ENCODE measurements at regions not wholly inside any gene's neighbourhood (a gene's known extent, or its start where the extent isn't known, plus 50 kb on each side); places are given as distances from the start of the nearest gene placed in this dataset.

- TF ChIP-seq CTCF (IDR thresholded peaks at IDR 0.05 in 8 of 11, conservative IDR thresholded peaks at IDR 0.05 in 3 of 11) (no peak), POLR2AphosphoS5 (IDR thresholded peaks at IDR 0.05) (no peak), POLR2A (IDR thresholded peaks at IDR 0.05) (no peak)
- peaks cover 0 to 6% (median 0%) of the 10 kb centered on the region in 8 donors for H3K9me3 ChIP-seq
- H3K27me3 ChIP-seq (replicated peaks in 1 of 7), result no peaks in the 10 kb centered on the region
- no peak overlapping the region for H3K27ac ChIP-seq
- intact Hi-C loops (cut with DNase I; ENCODE audit: low total_unique reads), result no loop called here
- no peaks in the 10 kb centered on the region for H3K36me3 ChIP-seq
- H3K4me3 ChIP-seq, result no peak overlapping the region
- WGBS, 5 donors, result 85 to 97% (median 94%) methylated on average over 4 of the region's 4 CpGs
- DNase-seq, result no peak
- peaks cover 0 to 5% (median 1%) of the 10 kb centered on the region in 6 donors for H3K4me1 ChIP-seq
These were observed 416.6 kb downstream of the KIF4B start for GRCh38 chr5:155430192-155430591.

GRCh38 chr5:155434267-155434666, 420.7 kb downstream of the KIF4B start:
- no peaks in the 10 kb centered on the region for H3K27me3 ChIP-seq (replicated peaks in 1 of 7)
- intact Hi-C loops (cut with DNase I; ENCODE audit: low total_unique reads), result no loop called here
- H3K27ac ChIP-seq, result peak overlapping the region in 6 of 8 donors; percentile 24 to 68 (median 52)
- H3K4me1 ChIP-seq, result peaks cover 0 to 5% (median 1%) of the 10 kb centered on the region in 6 donors
- no peaks in the 10 kb centered on the region for H3K36me3 ChIP-seq
- no peak for TF ChIP-seq CTCF (IDR thresholded peaks at IDR 0.05 in 8 of 11, conservative IDR thresholded peaks at IDR 0.05 in 3 of 11)
- no peak for TF ChIP-seq POLR2AphosphoS5 (IDR thresholded peaks at IDR 0.05)
- TF ChIP-seq POLR2A (IDR thresholded peaks at IDR 0.05), result no peak
- 3 to 13% (median 9%) methylated on average over 1 of the region's 1 CpG for WGBS, 5 donors
- DNase-seq, result no peak
- no peak overlapping the region for H3K4me3 ChIP-seq
- H3K9me3 ChIP-seq, result peaks cover 0 to 22% (median 0%) of the 10 kb centered on the region in 8 donors

DNA sequence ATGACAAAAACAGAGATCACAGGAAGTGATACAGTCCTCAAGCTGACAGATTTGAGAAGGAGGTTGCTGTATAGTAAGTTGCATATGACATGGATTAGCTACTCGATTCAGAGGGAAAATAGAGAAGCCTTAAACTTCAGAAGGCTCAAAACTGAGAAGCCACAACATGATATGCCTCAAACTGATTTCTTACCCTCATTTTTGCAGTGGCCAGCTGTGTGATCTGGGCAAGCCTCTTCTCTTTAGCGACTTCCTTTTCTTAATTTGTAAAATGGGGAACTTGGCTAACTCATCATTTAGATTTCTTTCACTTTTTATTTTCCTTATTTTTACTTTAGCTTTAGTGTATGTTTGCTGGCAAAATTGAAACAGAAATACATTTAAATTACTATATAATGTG, 421.1 kb downstream of the KIF4B start:
- Histone ChIP-seq H3K9me3 (peaks cover 0 to 22% (median 0%) of the 10 kb centered on the region in 8 donors), H3K27ac (peak overlapping the region in 6 of 8 donors; percentile 24 to 68 (median 52)), H3K36me3 (no peaks in the 10 kb centered on the region), H3K4me1 (peaks cover 0 to 5% (median 1%) of the 10 kb centered on the region in 6 donors), H3K4me3 (no peak overlapping the region), H3K27me3 (replicated peaks in 1 of 7) (no peaks in the 10 kb centered on the region)
- intact Hi-C loops (cut with DNase I; ENCODE audit: low total_unique reads), result no loop called here
- 33 to 48% (median 36%) methylated on average over 2 of the region's 2 CpGs for WGBS, 5 donors
- DNase-seq, result no peak
- no peak for TF ChIP-seq POLR2AphosphoS5 (IDR thresholded peaks at IDR 0.05)
- no peak for TF ChIP-seq CTCF (IDR thresholded peaks at IDR 0.05 in 8 of 11, conservative IDR thresholded peaks at IDR 0.05 in 3 of 11)

DNA sequence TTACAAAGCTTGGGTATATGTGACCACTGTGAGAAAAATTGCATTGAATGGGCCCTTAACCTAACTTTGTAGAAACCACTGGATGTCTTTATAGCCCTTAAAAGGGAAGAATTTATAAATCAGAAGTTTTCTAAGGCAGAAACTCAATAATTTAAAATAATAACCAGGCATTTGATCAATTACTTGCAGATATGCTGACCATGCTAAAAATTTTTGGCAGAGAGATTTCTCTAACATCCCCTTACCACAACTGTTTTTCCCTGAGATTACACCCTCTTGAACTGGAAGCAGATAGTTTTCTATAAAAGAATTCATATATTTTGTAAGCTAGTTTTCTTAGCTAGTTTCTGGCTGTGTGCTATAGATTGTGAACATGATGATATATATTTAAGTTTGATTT, 428.3 kb downstream of the KIF4B start:
- H3K4me3 ChIP-seq, result no peak overlapping the region
- DNase-seq, result no peak
- no peak overlapping the region for H3K27ac ChIP-seq
- no peaks in the 10 kb centered on the region for H3K36me3 ChIP-seq
- TF ChIP-seq POLR2AphosphoS5 (IDR thresholded peaks at IDR 0.05) (no peak), POLR2A (IDR thresholded peaks at IDR 0.05) (no peak), CTCF (IDR thresholded peaks at IDR 0.05 in 8 of 11, conservative IDR thresholded peaks at IDR 0.05 in 3 of 11) (no peak)
- H3K27me3 ChIP-seq (replicated peaks in 1 of 7), result no peaks in the 10 kb centered on the region
- H3K9me3 ChIP-seq, result peaks cover 0 to 7% (median 0%) of the 10 kb centered on the region in 8 donors
- intact Hi-C loops (cut with DNase I; ENCODE audit: low total_unique reads), result no loop called here
- H3K4me1 ChIP-seq, result no peaks in the 10 kb centered on the region

All from spleen (tissue), 11 donors.